ENCODE measurements at regions not wholly inside any gene's neighbourhood (a gene's known extent, or its start where the extent isn't known, plus 50 kb on each side); places are given as distances from the start of the nearest gene placed in this dataset.

DNA sequence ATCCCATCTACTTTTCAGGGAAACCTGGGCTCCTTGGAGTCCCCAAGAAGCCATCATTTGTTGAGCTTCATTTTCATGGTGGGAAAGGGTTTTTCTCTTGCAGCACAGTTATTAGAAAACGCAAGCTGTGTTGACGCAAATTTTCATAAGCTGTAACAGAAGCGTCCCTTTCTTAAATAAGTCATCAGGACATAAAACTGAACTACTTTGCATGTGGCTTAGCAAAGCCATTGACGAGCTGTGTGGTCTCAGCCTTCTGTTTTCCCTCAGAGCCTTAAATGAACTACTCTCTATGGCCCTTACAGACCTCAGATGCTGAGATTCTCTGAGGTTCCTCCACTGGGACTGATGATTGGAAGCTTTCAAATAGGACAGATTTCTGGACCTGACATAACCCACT, 85.1 kb downstream of the ARL4C start:
- H3K4me3 ChIP-seq, result no peak overlapping the region
- intact Hi-C loops (cut with DNase I; ENCODE audit: low total_unique reads), result no loop called here
- WGBS, 2 donors (ENCODE audit: low coverage in 1 of 2), result 67 to 83% methylated on average over 4 of the region's 4 CpGs
- in situ Hi-C loops (cut with MboI; ENCODE audit: low pct_ligation_motif_present in 1 of 4, low pct_unique_long_range_greater_than_20kb in 1 of 4, low sequenced_read_pairs in 3 of 4), result no loop called here
- H3K27ac ChIP-seq, result no peak overlapping the region
- no peaks in the 10 kb centered on the region for H3K4me1 ChIP-seq
- no peaks in the 10 kb centered on the region for H3K27me3 ChIP-seq
- TF ChIP-seq POLR2A (IDR thresholded peaks at IDR 0.05) (no peak), POLR2AphosphoS5 (IDR thresholded peaks at IDR 0.05) (no peak), EP300 (IDR thresholded peaks at IDR 0.05; ENCODE audit: low read depth) (no peak)
- TF ChIP-seq, protein P1, sequence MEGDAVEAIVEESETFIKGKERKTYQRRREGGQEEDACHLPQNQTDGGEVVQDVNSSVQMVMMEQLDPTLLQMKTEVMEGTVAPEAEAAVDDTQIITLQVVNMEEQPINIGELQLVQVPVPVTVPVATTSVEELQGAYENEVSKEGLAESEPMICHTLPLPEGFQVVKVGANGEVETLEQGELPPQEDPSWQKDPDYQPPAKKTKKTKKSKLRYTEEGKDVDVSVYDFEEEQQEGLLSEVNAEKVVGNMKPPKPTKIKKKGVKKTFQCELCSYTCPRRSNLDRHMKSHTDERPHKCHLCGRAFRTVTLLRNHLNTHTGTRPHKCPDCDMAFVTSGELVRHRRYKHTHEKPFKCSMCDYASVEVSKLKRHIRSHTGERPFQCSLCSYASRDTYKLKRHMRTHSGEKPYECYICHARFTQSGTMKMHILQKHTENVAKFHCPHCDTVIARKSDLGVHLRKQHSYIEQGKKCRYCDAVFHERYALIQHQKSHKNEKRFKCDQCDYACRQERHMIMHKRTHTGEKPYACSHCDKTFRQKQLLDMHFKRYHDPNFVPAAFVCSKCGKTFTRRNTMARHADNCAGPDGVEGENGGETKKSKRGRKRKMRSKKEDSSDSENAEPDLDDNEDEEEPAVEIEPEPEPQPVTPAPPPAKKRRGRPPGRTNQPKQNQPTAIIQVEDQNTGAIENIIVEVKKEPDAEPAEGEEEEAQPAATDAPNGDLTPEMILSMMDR (IDR thresholded peaks at IDR 0.05), result no peak
- no peak for DNase-seq
- H3K9me3 ChIP-seq, result no peaks in the 10 kb centered on the region
- H3K36me3 ChIP-seq, result no peaks in the 10 kb centered on the region

DNA sequence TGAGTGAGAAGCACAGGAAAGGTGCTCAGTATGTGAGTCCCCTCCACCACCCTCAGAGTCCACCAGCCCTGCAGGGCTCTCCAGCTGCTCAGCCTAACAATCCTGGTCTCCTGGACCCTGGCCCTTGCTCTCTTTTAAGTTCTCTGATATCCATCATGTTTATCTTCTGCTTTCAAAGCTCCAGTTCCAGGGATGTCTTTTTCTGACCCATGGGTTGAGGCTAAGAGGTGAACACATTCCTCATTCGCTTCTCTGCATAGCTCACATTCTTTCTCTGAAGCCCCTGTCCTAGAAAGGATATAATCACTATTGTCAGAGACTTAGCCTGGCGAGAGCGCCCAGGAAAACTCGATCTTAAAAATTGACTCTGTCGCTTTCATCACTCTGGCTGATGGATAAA, 86.4 kb downstream of the ARL4C start:
- in situ Hi-C loops (cut with MboI; ENCODE audit: low pct_ligation_motif_present in 1 of 4, low pct_unique_long_range_greater_than_20kb in 1 of 4, low sequenced_read_pairs in 3 of 4) (no loop called here), intact Hi-C loops (cut with DNase I; ENCODE audit: low total_unique reads) (no loop called here)
- Histone ChIP-seq H3K4me3 (no peak overlapping the region), H3K27ac (no peak overlapping the region), H3K4me1 (no peaks in the 10 kb centered on the region), H3K9me3 (no peaks in the 10 kb centered on the region), H3K36me3 (no peaks in the 10 kb centered on the region), H3K27me3 (no peaks in the 10 kb centered on the region)
- WGBS, 2 donors (ENCODE audit: low coverage in 1 of 2), result 83 to 93% methylated on average over 2 to 5 of the region's 5 CpGs
- TF ChIP-seq POLR2A (IDR thresholded peaks at IDR 0.05) (no peak), POLR2AphosphoS5 (IDR thresholded peaks at IDR 0.05) (no peak), EP300 (IDR thresholded peaks at IDR 0.05; ENCODE audit: low read depth) (no peak)
- TF ChIP-seq, protein P1 (IDR thresholded peaks at IDR 0.05), result no peak
- no peak for DNase-seq

DNA sequence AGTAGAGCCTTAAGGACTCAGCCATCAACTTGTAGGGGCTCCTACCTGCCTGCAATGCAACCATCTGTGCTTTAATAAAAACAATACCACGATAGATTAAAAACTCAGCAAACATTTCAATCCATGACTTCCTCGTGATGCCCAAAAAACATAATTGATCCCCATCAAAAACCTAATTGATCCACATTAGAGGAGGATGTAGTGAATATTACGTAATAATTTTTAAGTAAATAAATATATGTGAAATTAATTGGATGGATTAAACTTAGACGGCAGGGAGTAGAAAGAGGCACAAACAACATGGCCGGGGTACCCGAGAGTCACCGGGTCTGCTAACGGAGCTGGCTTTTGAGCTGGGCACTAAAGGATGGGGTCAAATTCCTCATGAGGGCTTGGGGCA, 87.3 kb downstream of the ARL4C start:
- H3K27ac ChIP-seq, result no peak overlapping the region
- TF ChIP-seq POLR2AphosphoS5 (IDR thresholded peaks at IDR 0.05) (no peak), POLR2A (IDR thresholded peaks at IDR 0.05) (no peak), EP300 (IDR thresholded peaks at IDR 0.05; ENCODE audit: low read depth) (no peak)
- TF ChIP-seq, protein P1 (IDR thresholded peaks at IDR 0.05), result no peak
- H3K4me3 ChIP-seq, result no peak overlapping the region
- no peaks in the 10 kb centered on the region for H3K36me3 ChIP-seq
- H3K27me3 ChIP-seq, result no peaks in the 10 kb centered on the region
- H3K4me1 ChIP-seq, result no peaks in the 10 kb centered on the region
- intact Hi-C loops (cut with DNase I; ENCODE audit: low total_unique reads) (no loop called here), in situ Hi-C loops (cut with MboI; ENCODE audit: low pct_ligation_motif_present in 1 of 4, low pct_unique_long_range_greater_than_20kb in 1 of 4, low sequenced_read_pairs in 3 of 4) (no loop called here)
- no peaks in the 10 kb centered on the region for H3K9me3 ChIP-seq
- no peak for DNase-seq
- 93 to 97% methylated on average over 6 to 8 of the region's 8 CpGs for WGBS, 2 donors (ENCODE audit: low coverage in 1 of 2)

DNA sequence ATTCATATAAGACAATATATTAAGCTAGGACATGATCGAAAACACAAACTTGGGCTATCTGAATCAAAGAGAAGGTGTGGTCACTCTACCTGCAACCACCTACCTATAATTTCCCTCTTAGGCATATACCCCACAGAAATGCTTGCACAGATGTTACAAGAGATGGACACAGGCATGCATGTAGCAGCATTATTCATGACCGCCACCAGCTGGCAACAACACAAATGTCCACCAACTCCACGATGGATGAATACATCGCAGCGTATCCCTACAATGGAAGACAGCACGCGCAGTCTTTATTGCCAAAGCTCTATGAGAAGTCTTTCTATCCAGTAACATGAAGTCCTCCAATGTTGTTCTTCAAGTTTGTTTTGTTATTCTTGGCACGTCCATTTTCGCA, 90.8 kb downstream of the ARL4C start:
- Histone ChIP-seq H3K9me3 (no peaks in the 10 kb centered on the region), H3K4me1 (no peaks in the 10 kb centered on the region), H3K27me3 (no peaks in the 10 kb centered on the region), H3K27ac (no peak overlapping the region), H3K36me3 (no peaks in the 10 kb centered on the region), H3K4me3 (no peak overlapping the region)
- intact Hi-C loops (cut with DNase I; ENCODE audit: low total_unique reads), result no loop called here
- DNase-seq, result no peak
- 86 to 88% methylated on average over 9 of the region's 9 CpGs for WGBS, 2 donors (ENCODE audit: low coverage in 1 of 2)
- in situ Hi-C loops (cut with MboI; ENCODE audit: low pct_ligation_motif_present in 1 of 4, low pct_unique_long_range_greater_than_20kb in 1 of 4, low sequenced_read_pairs in 3 of 4), result no loop called here
- no peak for TF ChIP-seq EP300 (IDR thresholded peaks at IDR 0.05; ENCODE audit: low read depth)
- no peak for TF ChIP-seq POLR2A (IDR thresholded peaks at IDR 0.05)
- no peak for TF ChIP-seq POLR2AphosphoS5 (IDR thresholded peaks at IDR 0.05)
- TF ChIP-seq, protein P1 (IDR thresholded peaks at IDR 0.05), result no peak

Measured in transverse colon (tissue), 4 donors.